ENCODE measurements at regions not wholly inside any gene's neighbourhood (a gene's known extent, or its start where the extent isn't known, plus 50 kb on each side); places are given as distances from the start of the nearest gene placed in this dataset.

DNA sequence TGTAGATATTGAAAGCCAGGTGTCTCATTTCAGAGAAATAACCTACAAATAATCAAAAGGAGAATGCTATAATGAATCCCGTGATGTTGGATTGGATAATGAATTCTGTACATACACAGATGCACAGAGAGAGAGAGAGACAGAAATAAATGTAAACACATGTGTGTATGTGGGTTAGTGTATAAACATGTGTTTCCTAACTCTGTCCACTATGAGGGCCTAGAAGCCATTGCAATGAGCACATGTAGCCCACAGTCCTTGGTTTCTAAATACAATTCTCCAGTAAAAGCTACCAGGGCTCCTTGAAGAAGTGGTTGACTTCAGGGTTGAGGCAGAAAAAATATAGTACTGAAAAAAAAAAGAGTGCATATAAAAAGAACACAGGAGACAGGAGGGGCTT is 109.5 kb downstream of the INHBB start:
- TF ChIP-seq, protein P1, sequence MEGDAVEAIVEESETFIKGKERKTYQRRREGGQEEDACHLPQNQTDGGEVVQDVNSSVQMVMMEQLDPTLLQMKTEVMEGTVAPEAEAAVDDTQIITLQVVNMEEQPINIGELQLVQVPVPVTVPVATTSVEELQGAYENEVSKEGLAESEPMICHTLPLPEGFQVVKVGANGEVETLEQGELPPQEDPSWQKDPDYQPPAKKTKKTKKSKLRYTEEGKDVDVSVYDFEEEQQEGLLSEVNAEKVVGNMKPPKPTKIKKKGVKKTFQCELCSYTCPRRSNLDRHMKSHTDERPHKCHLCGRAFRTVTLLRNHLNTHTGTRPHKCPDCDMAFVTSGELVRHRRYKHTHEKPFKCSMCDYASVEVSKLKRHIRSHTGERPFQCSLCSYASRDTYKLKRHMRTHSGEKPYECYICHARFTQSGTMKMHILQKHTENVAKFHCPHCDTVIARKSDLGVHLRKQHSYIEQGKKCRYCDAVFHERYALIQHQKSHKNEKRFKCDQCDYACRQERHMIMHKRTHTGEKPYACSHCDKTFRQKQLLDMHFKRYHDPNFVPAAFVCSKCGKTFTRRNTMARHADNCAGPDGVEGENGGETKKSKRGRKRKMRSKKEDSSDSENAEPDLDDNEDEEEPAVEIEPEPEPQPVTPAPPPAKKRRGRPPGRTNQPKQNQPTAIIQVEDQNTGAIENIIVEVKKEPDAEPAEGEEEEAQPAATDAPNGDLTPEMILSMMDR (conservative IDR thresholded peaks at IDR 0.05 in 1 of 2, IDR thresholded peaks at IDR 0.05 in 1 of 2; ENCODE audit: low read depth in 1 of 2, low read length in 2 of 2): peak in 1 of 2 donors; percentile 5
- no peak for TF ChIP-seq EZH2 (IDR thresholded peaks at IDR 0.05; ENCODE audit: low read length, missing control alignments)
